Hematopoietic multipotent progenitor cell treated with erythropoietin and hydrocortisone succinate and interleukin-3 and kit ligand, for 8 days (in vitro differentiated cells): ENCODE measurements at regions not wholly inside any gene's neighbourhood (a gene's known extent, or its start where the extent isn't known, plus 50 kb on each side); places are given as distances from the start of the nearest gene placed in this dataset.

Source experiments
- DNase-seq: peaks from one replicate; pipeline ENCODE4 v3.0.0-alpha.2; 2015

GRCh38 chr2:8563814-8564474 lies 117.9 kb upstream of the ID2 start:
- no peak for DNase-seq

GRCh38 chr2:8564475-8564874 lies 117.4 kb upstream of the ID2 start:
- no peak for DNase-seq

GRCh38 chr2:8565399-8566154 lies 116.3 kb upstream of the ID2 start:
- DNase-seq = no peak

GRCh38 chr2:8566155-8566670 lies 115.6 kb upstream of the ID2 start:
- DNase-seq = no peak

- DNase-seq = no peak
Measured at GRCh38 chr2:8566774-8567468, 114.9 kb upstream of the ID2 start.

GRCh38 chr2:8567469-8568260 lies 114.2 kb upstream of the ID2 start:
- DNase-seq = no peak

- no peak for DNase-seq
Measured at GRCh38 chr2:8568543-8569302, 113.1 kb upstream of the ID2 start.

- no peak for DNase-seq
Measured at GRCh38 chr2:8569332-8569930, 112.4 kb upstream of the ID2 start.

GRCh38 chr2:8570637-8571036 lies 111.2 kb upstream of the ID2 start:
- DNase-seq = no peak

- no peak for DNase-seq
Measured at GRCh38 chr2:8571301-8571791, 110.5 kb upstream of the ID2 start.

- DNase-seq = no peak
Measured at GRCh38 chr2:8571792-8572499, 109.9 kb upstream of the ID2 start.

GRCh38 chr2:8572712-8573233 lies 109.1 kb upstream of the ID2 start:
- DNase-seq = no peak

- DNase-seq = no peak
Measured at GRCh38 chr2:8573234-8573941, 108.5 kb upstream of the ID2 start.

- no peak for DNase-seq
Measured at GRCh38 chr2:8573942-8574195, 108.0 kb upstream of the ID2 start.

- DNase-seq = no peak
Measured at GRCh38 chr2:8574196-8575037, 107.4 kb upstream of the ID2 start.

- peak; percentile 21 for DNase-seq
Measured at GRCh38 chr2:8575038-8575833, 106.6 kb upstream of the ID2 start.

- DNase-seq = no peak
Measured at GRCh38 chr2:8575834-8576423, 105.9 kb upstream of the ID2 start.
